HEK293 (cell line): ENCODE measurements at regions not wholly inside any gene's neighbourhood (a gene's known extent, or its start where the extent isn't known, plus 50 kb on each side); places are given as distances from the start of the nearest gene placed in this dataset.

ENCODE experiments used
- CTCF ChIA-PET: fragments of 350-600 bp; formaldehyde crosslinking; extraction: SDS; loops from one replicate; lab custom pipeline; 2021; ENCODE audit warnings: antibody characterized with exemption; lab: Yijun Ruan, JAX
- POLR2A ChIA-PET: fragments of 300-600 bp; formaldehyde crosslinking; extraction: SDS; loops from one replicate; lab custom pipeline; 2020; ENCODE audit warnings: antibody characterized with exemption, inconsistent platforms; lab: Yijun Ruan, JAX
- H3K27ac ChIP-seq: fragments of 200-500 bp; sonication (Bioruptor generic); 2 replicates; pipeline ENCODE4 v1.5.1; 2014; ENCODE audit warnings: low read depth, low read length, control low read depth, inconsistent platforms; ENCODE audit errors: extremely low read depth
- H3K36me3 ChIP-seq, 2 experiments: fragments of 200-500 bp in 1 of 2; sonication (Bioruptor generic) in 1 of 2; 1 replicate in 1 of 2; 2 replicates in 1 of 2; pipeline ENCODE4 v1.5.1; 2014 to 2017; ENCODE audit warnings: inconsistent platforms in 2 of 2, low read length in 2 of 2; ENCODE audit not compliant: control insufficient read depth in 2 of 2, insufficient read depth in 1 of 2
- H3K4me1 ChIP-seq: fragments of 200-500 bp; sonication (Bioruptor generic); 2 replicates; pipeline ENCODE4 v1.5.1; 2014; ENCODE audit warnings: mild to moderate bottlenecking, low read length, inconsistent platforms; ENCODE audit not compliant: control insufficient read depth, insufficient read depth
- H3K4me3 ChIP-seq: 2 replicates; pipeline ENCODE4 v1.5.1; 2011; ENCODE audit warnings: low read depth, mild to moderate bottlenecking, control low read depth, low read length, moderate library complexity
- H3K9me3 ChIP-seq: fragments of 200-500 bp; sonication (Bioruptor generic); 2 replicates; pipeline ENCODE4 v1.5.1; 2014; ENCODE audit warnings: low read depth, low read length, inconsistent platforms; ENCODE audit not compliant: control insufficient read depth, insufficient read depth
- AEBP2 ChIP-seq: fragments of 450-650 bp; formaldehyde crosslinking; IDR thresholded peaks from 2 replicates; pipeline ENCODE4 v1.5.1; 2016; ENCODE audit warnings: missing biosample characterization, missing genetic modification characterization, borderline replicate concordance
- GLIS1 ChIP-seq: fragments of 450-650 bp; formaldehyde crosslinking; IDR thresholded peaks from 2 replicates; pipeline ENCODE4 v1.5.1; 2016; ENCODE audit warnings: missing biosample characterization, missing genetic modification characterization
- RBAK ChIP-seq: fragments of 450-650 bp; formaldehyde crosslinking; IDR thresholded peaks from 2 replicates; pipeline ENCODE4 v1.5.1; 2016; ENCODE audit warnings: missing biosample characterization, missing genetic modification characterization
- SCRT2 ChIP-seq: fragments of 450-650 bp; formaldehyde crosslinking; IDR thresholded peaks from 2 replicates; pipeline ENCODE4 v1.5.1; 2016; ENCODE audit warnings: missing biosample characterization, missing genetic modification characterization
- ZBTB44 ChIP-seq: fragments of 450-650 bp; IDR thresholded peaks from 2 replicates; pipeline ENCODE4 v1.5.1; 2018; ENCODE audit warnings: missing biosample characterization, mild to moderate bottlenecking, missing genetic modification characterization
- ZNF112 ChIP-seq: fragments of 450-650 bp; formaldehyde crosslinking; IDR thresholded peaks from 2 replicates; pipeline ENCODE4 v1.5.0; 2017; ENCODE audit warnings: missing biosample characterization, missing genetic modification characterization
- ZNF133 ChIP-seq: fragments of 450-650 bp; formaldehyde crosslinking; IDR thresholded peaks from 2 replicates; pipeline ENCODE4 v1.5.1; 2016; ENCODE audit warnings: missing biosample characterization, missing genetic modification characterization
- ZNF146 ChIP-seq: fragments of 450-650 bp; formaldehyde crosslinking; IDR thresholded peaks from 2 replicates; pipeline ENCODE4 v1.5.1; 2016; ENCODE audit warnings: missing biosample characterization, missing genetic modification characterization
- ZNF148 ChIP-seq: fragments of 450-650 bp; formaldehyde crosslinking; IDR thresholded peaks from 2 replicates; pipeline ENCODE4 v1.5.0; 2017; ENCODE audit warnings: missing biosample characterization, missing genetic modification characterization, borderline replicate concordance
- ZNF266 ChIP-seq: fragments of 450-650 bp; formaldehyde crosslinking; IDR thresholded peaks from 2 replicates; pipeline ENCODE4 v1.5.1; 2016; ENCODE audit warnings: missing biosample characterization, missing genetic modification characterization, low read depth
- ZNF362 ChIP-seq: fragments of 450-650 bp; formaldehyde crosslinking; IDR thresholded peaks from 2 replicates; pipeline ENCODE4 v1.5.1; 2016; ENCODE audit warnings: missing biosample characterization, missing genetic modification characterization
- ZNF366 ChIP-seq: fragments of 450-650 bp; formaldehyde crosslinking; conservative IDR thresholded peaks from 2 replicates; pipeline ENCODE4 v1.5.1; 2016; ENCODE audit warnings: missing biosample characterization, missing genetic modification characterization
- ZNF398 ChIP-seq: fragments of 450-650 bp; formaldehyde crosslinking; IDR thresholded peaks from 2 replicates; pipeline ENCODE4 v1.5.1; 2017; ENCODE audit warnings: missing biosample characterization, missing genetic modification characterization
- ZNF449 ChIP-seq: fragments of 450-650 bp; formaldehyde crosslinking; IDR thresholded peaks from 2 replicates; pipeline ENCODE4 v1.5.1; 2017; ENCODE audit warnings: missing biosample characterization, mild to moderate bottlenecking, missing genetic modification characterization, moderate library complexity
- ZNF529 ChIP-seq: fragments of 450-650 bp; formaldehyde crosslinking; IDR thresholded peaks from 2 replicates; pipeline ENCODE4 v1.5.1; 2017; ENCODE audit warnings: missing genetic modification characterization, missing biosample characterization; ENCODE audit not compliant: insufficient replicate concordance
- ZNF585B ChIP-seq: fragments of 450-650 bp; formaldehyde crosslinking; IDR thresholded peaks from 2 replicates; pipeline ENCODE4 v1.5.1; 2016; ENCODE audit warnings: missing biosample characterization, missing genetic modification characterization
- ZNF692 ChIP-seq: fragments of 450-650 bp; formaldehyde crosslinking; IDR thresholded peaks from 2 replicates; pipeline ENCODE4 v1.5.1; 2016; ENCODE audit warnings: missing biosample characterization, missing genetic modification characterization
- ZNF747 ChIP-seq: fragments of 450-650 bp; formaldehyde crosslinking; IDR thresholded peaks from 2 replicates; pipeline ENCODE4 v1.5.1; 2016; ENCODE audit warnings: missing biosample characterization, missing genetic modification characterization
- ZNF792 ChIP-seq: fragments of 450-650 bp; formaldehyde crosslinking; IDR thresholded peaks from 2 replicates; pipeline ENCODE4 v1.5.1; 2016; ENCODE audit warnings: missing biosample characterization, missing genetic modification characterization
- ZNF843 ChIP-seq: fragments of 450-650 bp; formaldehyde crosslinking; IDR thresholded peaks from 2 replicates; pipeline ENCODE4 v1.5.1; 2016; ENCODE audit warnings: missing biosample characterization, missing genetic modification characterization
- ZSCAN23 ChIP-seq: fragments of 450-650 bp; formaldehyde crosslinking; IDR thresholded peaks from 2 replicates; pipeline ENCODE4 v1.5.1; 2016; ENCODE audit warnings: missing biosample characterization, missing genetic modification characterization

- no peak overlapping the region for H3K27ac ChIP-seq
- H3K9me3 ChIP-seq, result no peaks in the 10 kb centered on the region
- no peak overlapping the region for H3K4me3 ChIP-seq
- ChIA-PET POLR2A (no interaction called here), CTCF (no interaction called here)
- no peaks in the 10 kb centered on the region for H3K36me3 ChIP-seq
- H3K4me1 ChIP-seq, result no peaks in the 10 kb centered on the region
- TF ChIP-seq ZNF747 (tag by site-specific recombination) (no peak), ZNF529 (tag by site-specific recombination) (no peak), ZNF362 (no peak), ZNF843 (tag by site-specific recombination) (no peak), ZNF148 (tag by site-specific recombination) (no peak), ZNF398 (tag by site-specific recombination) (no peak), AEBP2 (tag by site-specific recombination) (no peak), ZNF449 (tag by site-specific recombination) (no peak), ZNF112 (tag by site-specific recombination) (no peak), ZNF585B (no peak), SCRT2 (no peak), ZBTB44 (tag by site-specific recombination) (no peak)
Observed at GRCh38 chr16:47852991-47853390, 302.8 kb downstream of the ABCC12 start.

- CTCF ChIA-PET, result no interaction called here
- no peak overlapping the region for H3K4me3 ChIP-seq
- no peaks in the 10 kb centered on the region for H3K9me3 ChIP-seq
- no peaks in the 10 kb centered on the region for H3K36me3 ChIP-seq
- no peak overlapping the region for H3K27ac ChIP-seq
- H3K4me1 ChIP-seq, result no peaks in the 10 kb centered on the region
- POLR2A ChIA-PET, result no interaction called here
- TF ChIP-seq ZNF266 (tag by site-specific recombination) (no peak), ZNF148 (tag by site-specific recombination) (no peak), RBAK (tag by site-specific recombination) (no peak), ZNF692 (no peak), ZNF146 (tag by site-specific recombination) (no peak), ZNF792 (tag by site-specific recombination) (no peak), ZNF133 (tag by site-specific recombination) (no peak), ZNF366 (tag by site-specific recombination) (no peak), GLIS1 (tag by site-specific recombination) (no peak), ZSCAN23 (tag by site-specific recombination) (no peak), ZNF843 (tag by site-specific recombination) (no peak)
Observed at GRCh38 chr16:47851146-47851545, 304.6 kb downstream of the ABCC12 start.
